Panc1 (cell line): ENCODE measurements at regions not wholly inside any gene's neighbourhood (a gene's known extent, or its start where the extent isn't known, plus 50 kb on each side); places are given as distances from the start of the nearest gene placed in this dataset.

Experiments
- ATAC-seq: fragments of 200-7000 bp; cut with Tn5 transposase; 2 replicates; pipeline ENCODE4 v1.9.1; 2020; ENCODE audit warnings: mild to moderate bottlenecking, moderate library complexity
- BruUV-seq: library from RNA; stranded (reverse); fragments of 400-500 nt; replicated peaks from 2 replicates; lab custom pipeline; 2021; lab: Mats Ljungman, UMichigan
- CTCF ChIA-PET: fragments of 300-600 bp; sonication (Branson Sonifier 250); formaldehyde crosslinking; loops from one replicate; lab custom pipeline; 2022; ENCODE audit warnings: antibody characterized with exemption; lab: Charles Lee
- POLR2A ChIA-PET: fragments of 300-600 bp; sonication (Branson Sonifier 250); formaldehyde crosslinking; loops from one replicate; lab custom pipeline; 2022; ENCODE audit warnings: antibody characterized with exemption; lab: Charles Lee
- DNase-seq: peaks from one replicate; pipeline ENCODE4 v3.0.0-alpha.2; 2010; ENCODE audit warnings: low read depth, low spot score
- H3K27ac ChIP-seq: 2 replicates; pipeline ENCODE4 v1.5.1; 2011; ENCODE audit warnings: mild to moderate bottlenecking, low read length, inconsistent platforms
- H3K27me3 ChIP-seq: fragments of 200-500 bp; sonication (Bioruptor generic); 2 replicates; pipeline ENCODE4 v1.6.0; 2014; ENCODE audit warnings: low read length, inconsistent platforms; ENCODE audit not compliant: control insufficient read depth, insufficient read depth
- H3K36me3 ChIP-seq: fragments of 200-500 bp; sonication (Bioruptor generic); 2 replicates; pipeline ENCODE4 v1.5.1; 2014; ENCODE audit warnings: inconsistent platforms, mild to moderate bottlenecking, low read length, moderate library complexity; ENCODE audit not compliant: control insufficient read depth, insufficient read depth
- H3K4me1 ChIP-seq: 2 replicates; pipeline ENCODE4 v1.5.1; 2011; ENCODE audit warnings: inconsistent platforms, mild to moderate bottlenecking, low read length, moderate library complexity; ENCODE audit not compliant: control insufficient read depth, insufficient read depth
- H3K4me3 ChIP-seq, 2 experiments: 2 replicates each; pipeline ENCODE4 v1.5.1; 2011 to 2012; ENCODE audit warnings: low read depth in 2 of 2, low read length in 2 of 2, mild to moderate bottlenecking in 2 of 2, inconsistent platforms in 1 of 2, moderate library complexity in 1 of 2
- H3K9me3 ChIP-seq: fragments of 200-500 bp; sonication (Bioruptor generic); 2 replicates; pipeline ENCODE4 v1.5.1; 2014; ENCODE audit warnings: low read depth, mild to moderate bottlenecking, inconsistent platforms, low read length, moderate library complexity; ENCODE audit not compliant: control insufficient read depth, insufficient read depth
- POLR2AphosphoS5 ChIP-seq: IDR thresholded peaks from 2 replicates; pipeline ENCODE4 v1.6.1; 2012; ENCODE audit warnings: mild to moderate bottlenecking, low read depth, low read length, moderate library complexity
- SIN3A ChIP-seq: IDR thresholded peaks from 2 replicates; pipeline ENCODE4 v1.6.1; 2012; ENCODE audit warnings: low read depth, mild to moderate bottlenecking, low read length, moderate library complexity, borderline replicate concordance; ENCODE audit not compliant: insufficient read depth
- TCF7L2 ChIP-seq: IDR thresholded peaks from 2 replicates; pipeline ENCODE4 v1.6.1; 2011; ENCODE audit warnings: mild to moderate bottlenecking, low read depth, low read length, inconsistent platforms
- in situ Hi-C: cut with HindIII; loops from 2 replicates; pipeline ENCODE4 v1.10.0; 2016; ENCODE audit warnings: low sequenced_read_pairs, low pct_unique_long_range_greater_than_20kb
- intact Hi-C: fragments of 100-400 bp; cut with micrococcal nuclease; formaldehyde crosslinking; loops from one replicate; pipeline ENCODE4 v1.10.0; 2022; ENCODE audit not compliant: unreplicated experiment
- TF ChIP-seq, protein P1 (sequence below): fragments of 450-650 bp; IDR thresholded peaks from 2 replicates; pipeline ENCODE4 v1.5.1; 2017; ENCODE audit warnings: mild to moderate bottlenecking
- TF ChIP-seq, protein P2 (sequence below), 2 experiments: IDR thresholded peaks; 2 replicates each; pipeline ENCODE4 v1.6.1; 2011 to 2012; ENCODE audit warnings: low read depth in 2 of 2, control low read depth in 1 of 2, low read length in 1 of 2, mild to moderate bottlenecking in 1 of 2, moderate library complexity in 1 of 2; ENCODE audit not compliant: insufficient read depth in 1 of 2

DNA sequence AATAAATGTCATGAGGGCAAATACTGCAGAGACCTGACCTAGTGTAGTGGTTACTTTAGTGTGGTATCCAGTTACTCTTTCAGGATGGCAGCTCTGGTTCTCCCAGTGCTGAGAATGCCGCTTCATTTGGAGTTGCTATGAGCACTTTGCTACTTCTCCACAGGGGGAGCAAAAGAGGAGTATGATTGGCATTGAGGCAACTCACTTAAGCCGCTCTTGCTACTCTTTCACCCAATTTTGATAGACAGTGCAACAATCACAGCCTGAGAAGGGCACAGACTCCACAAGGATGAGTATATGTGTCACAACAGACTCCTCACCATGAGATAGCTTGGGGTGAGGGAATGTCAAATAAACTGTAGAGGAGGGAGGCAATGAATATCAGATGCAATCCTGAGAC, 81.2 kb downstream of the NPY1R start:
- Histone ChIP-seq H3K27ac (no peak overlapping the region), H3K36me3 (no peaks in the 10 kb centered on the region), H3K27me3 (no peaks in the 10 kb centered on the region), H3K4me1 (no peaks in the 10 kb centered on the region), H3K9me3 (no peaks in the 10 kb centered on the region), H3K4me3 (no peak overlapping the region)
- no peak for DNase-seq
- no TSS peak for BruUV-seq
- CTCF ChIA-PET: no interaction called here
- POLR2A ChIA-PET: no interaction called here
- no peak for ATAC-seq
- intact Hi-C loops (no loop called here), in situ Hi-C loops (no loop called here)
- TF ChIP-seq SIN3A (no peak), POLR2AphosphoS5 (no peak), TCF7L2 (no peak)
- TF ChIP-seq, protein P1, sequence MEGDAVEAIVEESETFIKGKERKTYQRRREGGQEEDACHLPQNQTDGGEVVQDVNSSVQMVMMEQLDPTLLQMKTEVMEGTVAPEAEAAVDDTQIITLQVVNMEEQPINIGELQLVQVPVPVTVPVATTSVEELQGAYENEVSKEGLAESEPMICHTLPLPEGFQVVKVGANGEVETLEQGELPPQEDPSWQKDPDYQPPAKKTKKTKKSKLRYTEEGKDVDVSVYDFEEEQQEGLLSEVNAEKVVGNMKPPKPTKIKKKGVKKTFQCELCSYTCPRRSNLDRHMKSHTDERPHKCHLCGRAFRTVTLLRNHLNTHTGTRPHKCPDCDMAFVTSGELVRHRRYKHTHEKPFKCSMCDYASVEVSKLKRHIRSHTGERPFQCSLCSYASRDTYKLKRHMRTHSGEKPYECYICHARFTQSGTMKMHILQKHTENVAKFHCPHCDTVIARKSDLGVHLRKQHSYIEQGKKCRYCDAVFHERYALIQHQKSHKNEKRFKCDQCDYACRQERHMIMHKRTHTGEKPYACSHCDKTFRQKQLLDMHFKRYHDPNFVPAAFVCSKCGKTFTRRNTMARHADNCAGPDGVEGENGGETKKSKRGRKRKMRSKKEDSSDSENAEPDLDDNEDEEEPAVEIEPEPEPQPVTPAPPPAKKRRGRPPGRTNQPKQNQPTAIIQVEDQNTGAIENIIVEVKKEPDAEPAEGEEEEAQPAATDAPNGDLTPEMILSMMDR: no peak
- TF ChIP-seq, protein P2, sequence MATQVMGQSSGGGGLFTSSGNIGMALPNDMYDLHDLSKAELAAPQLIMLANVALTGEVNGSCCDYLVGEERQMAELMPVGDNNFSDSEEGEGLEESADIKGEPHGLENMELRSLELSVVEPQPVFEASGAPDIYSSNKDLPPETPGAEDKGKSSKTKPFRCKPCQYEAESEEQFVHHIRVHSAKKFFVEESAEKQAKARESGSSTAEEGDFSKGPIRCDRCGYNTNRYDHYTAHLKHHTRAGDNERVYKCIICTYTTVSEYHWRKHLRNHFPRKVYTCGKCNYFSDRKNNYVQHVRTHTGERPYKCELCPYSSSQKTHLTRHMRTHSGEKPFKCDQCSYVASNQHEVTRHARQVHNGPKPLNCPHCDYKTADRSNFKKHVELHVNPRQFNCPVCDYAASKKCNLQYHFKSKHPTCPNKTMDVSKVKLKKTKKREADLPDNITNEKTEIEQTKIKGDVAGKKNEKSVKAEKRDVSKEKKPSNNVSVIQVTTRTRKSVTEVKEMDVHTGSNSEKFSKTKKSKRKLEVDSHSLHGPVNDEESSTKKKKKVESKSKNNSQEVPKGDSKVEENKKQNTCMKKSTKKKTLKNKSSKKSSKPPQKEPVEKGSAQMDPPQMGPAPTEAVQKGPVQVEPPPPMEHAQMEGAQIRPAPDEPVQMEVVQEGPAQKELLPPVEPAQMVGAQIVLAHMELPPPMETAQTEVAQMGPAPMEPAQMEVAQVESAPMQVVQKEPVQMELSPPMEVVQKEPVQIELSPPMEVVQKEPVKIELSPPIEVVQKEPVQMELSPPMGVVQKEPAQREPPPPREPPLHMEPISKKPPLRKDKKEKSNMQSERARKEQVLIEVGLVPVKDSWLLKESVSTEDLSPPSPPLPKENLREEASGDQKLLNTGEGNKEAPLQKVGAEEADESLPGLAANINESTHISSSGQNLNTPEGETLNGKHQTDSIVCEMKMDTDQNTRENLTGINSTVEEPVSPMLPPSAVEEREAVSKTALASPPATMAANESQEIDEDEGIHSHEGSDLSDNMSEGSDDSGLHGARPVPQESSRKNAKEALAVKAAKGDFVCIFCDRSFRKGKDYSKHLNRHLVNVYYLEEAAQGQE (IDR thresholded peaks at IDR 0.05; ENCODE audit: insufficient read depth in 1 of 2, low read depth in 2 of 2, low read length in 1 of 2): no peak

DNA sequence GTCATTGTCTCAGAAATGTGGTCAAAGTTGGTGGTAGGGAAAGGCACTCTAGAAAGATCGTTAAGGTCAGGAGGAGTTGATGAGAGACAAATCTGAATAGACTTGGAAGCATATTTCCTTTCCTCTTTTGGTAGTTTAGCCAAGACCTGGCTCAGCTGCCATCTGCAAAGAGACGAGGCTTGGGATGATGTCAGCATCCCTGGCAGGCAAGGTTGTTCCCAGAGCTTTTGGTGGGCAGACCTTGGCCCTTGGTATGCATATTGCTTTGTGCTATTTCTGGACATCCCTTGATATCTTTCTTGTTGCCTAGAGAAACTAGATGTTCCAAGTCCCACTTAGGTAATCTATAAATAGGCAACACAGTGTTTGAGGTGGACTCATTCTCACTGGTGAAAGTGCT, 82.4 kb upstream of the NAF1 start:
- intact Hi-C loops (no loop called here), in situ Hi-C loops (no loop called here)
- TF ChIP-seq, protein P2 (IDR thresholded peaks at IDR 0.05; ENCODE audit: insufficient read depth in 1 of 2, low read depth in 2 of 2, low read length in 1 of 2): no peak
- no peak for TF ChIP-seq SIN3A
- POLR2A ChIA-PET: no interaction called here
- Histone ChIP-seq H3K9me3 (no peaks in the 10 kb centered on the region), H3K4me3 (no peak overlapping the region), H3K36me3 (no peaks in the 10 kb centered on the region), H3K4me1 (no peaks in the 10 kb centered on the region), H3K27ac (no peak overlapping the region), H3K27me3 (no peaks in the 10 kb centered on the region)
- ATAC-seq: no peak
- no TSS peak for BruUV-seq
- CTCF ChIA-PET: no interaction called here
- DNase-seq: no peak
